NOMO-1 (cell line): ENCODE measurements at regions not wholly inside any gene's neighbourhood (a gene's known extent, or its start where the extent isn't known, plus 50 kb on each side); places are given as distances from the start of the nearest gene placed in this dataset.
A peak's percentile ranks its signal among the peaks of the same experiment; 100 is the strongest.
"Not testable (repeated sequence)": the region's sequence is repeated elsewhere in the genome, so short reads cannot be mapped to it uniquely, and the experiment has no call there.

Source experiments
- DNase-seq, 2 experiments: peaks; one replicate each; lab custom pipeline; 2025; ENCODE audit not compliant: unreplicated experiment in 2 of 2; lab: John Stamatoyannopoulos, UW

GRCh38 chr7:106354822-106355221 lies 70.0 kb upstream of the NAMPT start:
- DNase-seq: no peak

DNA sequence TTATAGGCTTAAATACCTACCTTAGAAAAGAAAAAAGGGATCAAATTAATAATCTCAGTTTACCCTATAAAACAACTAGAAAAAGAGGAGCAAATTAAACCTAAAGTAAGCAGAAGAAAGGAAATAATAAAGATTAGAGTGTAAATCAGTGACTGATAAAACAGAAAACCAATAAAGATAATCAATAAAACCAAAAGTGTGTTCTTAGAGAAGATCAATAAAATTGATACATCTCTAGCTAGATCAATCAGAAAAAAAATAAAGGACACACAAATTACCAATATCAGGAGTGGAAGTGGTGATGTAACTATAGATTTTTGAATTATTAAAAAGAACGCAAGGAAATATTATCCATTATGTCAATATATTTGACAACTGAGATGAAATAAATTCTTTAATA lies 69.2 kb upstream of the NAMPT start:
- DNase-seq: no peak

DNA sequence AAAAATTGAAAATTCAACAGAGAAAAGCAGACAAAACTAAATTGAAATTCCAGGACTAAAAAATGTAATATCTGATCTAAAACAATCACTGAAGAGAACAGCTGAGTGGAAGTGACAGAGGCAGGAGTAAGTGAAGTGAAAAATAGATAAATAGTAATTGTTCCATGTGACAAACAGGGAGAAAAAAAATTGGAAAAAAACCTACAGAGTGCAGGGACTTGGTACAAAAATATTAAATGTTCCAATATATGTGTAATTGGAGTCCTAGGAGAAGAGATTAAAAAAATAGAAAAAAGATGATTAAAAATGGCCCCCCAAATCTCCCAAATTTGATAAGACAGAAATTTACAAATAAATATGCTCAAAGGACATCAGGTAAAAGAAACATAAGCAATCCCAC lies 63.4 kb upstream of the NAMPT start:
- no peak for DNase-seq

GRCh38 chr7:106347229-106347833 lies 62.5 kb upstream of the NAMPT start:
- peak in 1 of 2 experiments; percentile 15 for DNase-seq

DNA sequence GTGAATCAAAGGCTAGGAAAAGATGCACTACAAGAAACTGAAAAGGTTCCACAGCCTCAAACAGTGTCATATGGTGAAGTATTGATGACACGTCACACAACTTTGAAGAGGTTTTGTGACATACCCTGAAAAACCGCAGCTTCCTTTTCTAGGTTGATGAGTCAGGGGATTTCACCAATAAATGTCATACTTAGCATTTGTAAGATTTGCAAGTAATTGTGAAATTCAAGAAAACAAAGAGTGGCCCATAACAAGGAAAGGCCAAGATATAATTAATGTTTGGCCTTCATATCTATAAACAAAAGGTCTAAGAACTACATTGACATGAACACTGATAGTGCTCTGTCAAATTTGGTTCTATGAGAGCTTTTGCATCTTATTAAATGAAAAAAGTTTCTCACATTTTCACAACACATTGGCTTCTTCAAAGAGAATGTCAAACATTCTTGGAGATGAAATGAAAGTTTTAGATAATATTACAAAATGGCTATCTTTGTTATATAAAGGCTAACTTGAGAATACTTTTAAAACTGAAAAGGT lies 62.0 kb upstream of the NAMPT start:
- peak; percentile 61 to 84 for DNase-seq

DNA sequence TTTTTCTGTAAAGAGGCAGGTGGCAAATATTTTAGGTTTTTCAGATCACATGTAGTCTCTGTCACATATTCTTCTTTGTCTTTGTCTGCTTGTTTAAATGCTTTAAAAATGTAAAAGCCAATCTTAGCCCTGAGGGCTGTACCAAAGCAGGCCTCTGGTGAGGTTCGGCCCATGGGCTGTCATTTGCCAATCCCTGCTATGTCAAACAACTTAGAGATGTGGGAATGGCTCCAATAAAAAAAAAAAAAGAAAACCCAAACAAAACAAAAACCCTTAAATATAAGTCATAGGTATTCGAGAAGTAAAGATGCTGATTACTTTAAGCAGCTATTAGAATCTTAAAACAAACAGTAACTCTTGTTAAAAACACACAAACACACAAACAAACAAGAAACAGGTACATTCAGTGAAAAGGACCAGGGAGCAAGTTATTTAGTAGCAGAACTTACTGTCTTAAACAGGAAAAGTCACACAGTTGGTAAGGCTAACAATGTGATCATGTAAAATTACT lies 61.4 kb upstream of the NAMPT start:
- no peak for DNase-seq

GRCh38 chr7:106345421-106346166 lies 60.8 kb upstream of the NAMPT start:
- DNase-seq: no peak

- peak; percentile 45 to 84 for DNase-seq
Observed at GRCh38 chr7:106344861-106345260, 60.1 kb upstream of the NAMPT start.

DNA sequence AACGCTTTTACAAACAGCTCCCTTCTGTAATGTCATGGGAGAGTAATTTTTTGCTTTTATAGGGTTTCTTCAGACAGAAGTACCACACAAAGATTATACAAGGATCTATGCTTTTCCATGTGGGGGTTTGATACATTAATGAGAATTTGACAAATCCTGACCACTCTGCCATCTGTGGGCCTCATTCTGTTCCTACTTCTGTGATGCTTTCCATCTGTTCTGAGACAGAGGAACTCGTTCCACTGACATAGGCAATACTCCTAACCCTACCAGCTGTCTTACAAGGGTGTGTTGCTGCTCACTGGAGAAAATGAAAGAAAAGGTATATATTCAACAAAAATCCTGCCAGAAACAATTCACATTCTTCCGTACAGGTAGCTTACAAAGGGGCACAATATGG lies 59.4 kb upstream of the NAMPT start:
- DNase-seq: no peak

DNA sequence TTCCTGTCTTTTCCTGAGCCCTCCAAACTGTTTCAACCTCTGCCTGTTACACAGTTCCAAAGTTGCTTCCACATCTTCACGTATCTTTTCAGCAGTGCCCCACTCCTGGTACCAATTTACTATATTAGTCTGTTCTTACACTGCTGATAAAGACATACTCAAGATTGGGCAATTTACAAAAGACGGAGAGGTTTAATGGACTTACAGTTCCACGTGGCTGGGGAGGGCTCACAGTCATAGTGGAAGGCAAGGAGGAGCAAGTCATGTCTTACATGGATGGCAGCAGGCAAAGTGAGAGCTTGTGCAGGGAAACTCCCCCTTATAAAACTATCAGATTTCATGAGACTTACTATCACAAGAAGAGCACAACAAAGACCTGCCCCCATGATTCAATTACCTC lies 57.3 kb upstream of the NAMPT start:
- not testable (repeated sequence) for DNase-seq

GRCh38 chr7:106340247-106340596 lies 55.4 kb upstream of the NAMPT start:
- not testable (repeated sequence) for DNase-seq

DNA sequence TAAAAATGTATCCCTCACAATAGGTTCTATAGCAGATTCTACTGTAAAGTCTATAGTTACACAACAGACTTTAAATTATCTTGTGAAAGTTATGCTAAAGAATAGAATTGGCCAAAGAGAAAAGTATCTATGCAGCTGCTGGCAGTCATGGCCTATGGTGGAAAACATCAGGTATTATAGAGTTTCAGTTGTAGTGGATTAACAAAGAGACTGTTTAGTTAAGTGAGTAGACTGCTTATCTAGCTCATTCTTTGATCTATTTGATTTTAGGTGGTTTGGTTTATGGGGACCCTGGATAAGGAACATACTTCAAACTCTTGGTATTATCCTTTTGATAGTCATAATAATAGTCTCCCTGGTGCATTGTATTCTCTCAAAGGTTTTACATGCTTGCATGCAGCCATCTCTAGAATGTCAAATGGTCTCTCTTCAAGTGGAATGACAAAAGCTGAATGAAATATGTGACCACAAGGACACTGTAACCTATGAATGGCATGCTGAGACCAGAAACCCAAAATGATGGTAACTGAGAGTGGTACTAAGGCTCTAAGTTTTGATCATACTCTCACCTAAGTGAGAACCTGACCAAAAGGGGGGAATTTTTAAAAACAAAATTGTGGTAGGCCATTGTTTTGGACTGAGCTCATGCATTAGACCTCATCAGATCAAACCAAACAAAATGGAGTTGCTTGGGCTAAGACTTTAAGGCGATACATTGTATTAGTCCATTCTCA lies 54.9 kb upstream of the NAMPT start:
- DNase-seq: no peak

GRCh38 chr7:106337754-106338153 lies 53.0 kb upstream of the NAMPT start:
- no peak for DNase-seq

- DNase-seq: no peak
Observed at GRCh38 chr7:106335814-106336213, 51.0 kb upstream of the NAMPT start.
